HG03095 (cell line): ENCODE measurements at regions not wholly inside any gene's neighbourhood (a gene's known extent, or its start where the extent isn't known, plus 50 kb on each side); places are given as distances from the start of the nearest gene placed in this dataset.

Source experiments
- ATAC-seq: cut with Tn5 transposase; IDR thresholded peaks from one replicate; pipeline ENCODE4 v1.9.1; 2021; ENCODE audit warnings: moderate library complexity; ENCODE audit not compliant: unreplicated experiment

DNA sequence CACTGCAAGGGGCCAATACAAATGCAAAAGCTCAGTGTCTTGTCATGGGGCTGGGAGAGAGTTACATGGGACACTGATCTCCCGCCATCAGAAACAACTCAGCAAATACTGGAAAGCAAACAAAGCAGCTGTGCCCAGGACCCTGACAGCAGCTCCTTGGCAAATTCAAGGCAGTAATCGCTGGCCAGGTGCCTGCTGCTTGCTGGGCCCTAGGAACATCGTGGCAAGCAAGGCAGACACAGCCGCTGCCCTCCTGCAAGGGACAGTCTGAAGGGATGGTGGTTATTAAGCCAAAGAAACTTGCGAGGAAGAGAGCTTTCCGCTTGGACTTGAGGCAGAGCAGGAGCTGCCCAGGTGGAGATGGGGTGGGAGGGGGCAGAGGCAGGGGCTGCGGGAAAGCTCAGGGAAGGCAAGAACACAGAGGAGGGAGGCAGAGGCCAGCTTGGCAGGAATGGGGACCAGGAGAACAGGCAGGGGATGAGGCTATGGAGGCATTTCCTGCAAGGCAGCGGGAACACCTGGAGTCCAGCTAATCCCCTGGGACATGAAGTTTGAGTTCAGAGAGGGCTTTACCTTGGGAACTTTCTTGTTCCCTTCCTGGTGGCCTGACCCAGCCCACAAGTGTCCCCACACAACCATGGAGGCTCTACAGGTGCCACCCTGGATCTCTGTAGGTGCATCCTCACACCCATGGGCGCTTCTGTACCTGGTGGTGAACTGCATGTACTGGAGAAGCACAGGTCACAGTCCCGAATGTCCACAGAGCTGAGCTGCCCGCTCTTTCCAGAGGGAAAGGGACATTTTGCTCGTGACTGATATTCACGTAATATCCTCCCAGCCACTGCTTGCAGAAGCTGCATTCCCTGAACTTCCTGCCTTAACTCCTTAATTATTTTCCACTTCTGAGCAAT lies 78.7 kb upstream of the ATP2B2 start:
- no peak for ATAC-seq

GRCh38 chr3:10585945-10586344 lies 80.6 kb upstream of the ATP2B2 start:
- ATAC-seq = no peak

GRCh38 chr3:10594915-10595314 lies 89.5 kb upstream of the ATP2B2 start:
- no peak for ATAC-seq

- no peak for ATAC-seq
These were observed 91.5 kb upstream of the ATP2B2 start for GRCh38 chr3:10596746-10597448.

- no peak for ATAC-seq
These were observed 92.3 kb upstream of the ATP2B2 start for GRCh38 chr3:10597733-10598132.

GRCh38 chr3:10599017-10599416 lies 93.6 kb upstream of the ATP2B2 start:
- ATAC-seq = no peak

GRCh38 chr3:10599444-10599843 lies 94.1 kb upstream of the ATP2B2 start:
- no peak for ATAC-seq

GRCh38 chr3:10600296-10600714 lies 94.9 kb upstream of the ATP2B2 start:
- ATAC-seq = no peak

GRCh38 chr3:10600726-10601125 lies 95.3 kb upstream of the ATP2B2 start:
- no peak for ATAC-seq

GRCh38 chr3:10601151-10601856 lies 95.9 kb upstream of the ATP2B2 start:
- no peak for ATAC-seq

DNA sequence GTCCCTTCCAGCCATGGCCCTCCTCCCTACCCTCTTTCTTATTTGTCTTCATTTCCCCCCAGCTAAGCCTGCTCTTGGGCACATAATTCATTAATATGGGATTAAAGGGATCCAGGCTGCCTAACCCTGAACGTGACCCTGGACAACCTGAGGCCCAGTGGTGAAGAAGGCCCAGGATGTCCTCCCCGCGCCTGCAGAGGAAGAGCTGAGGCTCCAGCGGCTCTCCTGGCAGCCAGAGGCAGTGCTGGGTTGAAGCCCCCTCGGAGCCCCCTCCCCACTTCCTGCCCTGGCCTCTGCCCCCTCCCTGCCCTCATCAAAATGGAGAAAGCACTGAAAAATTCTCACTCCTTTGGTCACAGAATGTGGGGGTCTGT lies 96.5 kb upstream of the ATP2B2 start:
- ATAC-seq = no peak

GRCh38 chr3:10602271-10602670 lies 96.9 kb upstream of the ATP2B2 start:
- no peak for ATAC-seq

DNA sequence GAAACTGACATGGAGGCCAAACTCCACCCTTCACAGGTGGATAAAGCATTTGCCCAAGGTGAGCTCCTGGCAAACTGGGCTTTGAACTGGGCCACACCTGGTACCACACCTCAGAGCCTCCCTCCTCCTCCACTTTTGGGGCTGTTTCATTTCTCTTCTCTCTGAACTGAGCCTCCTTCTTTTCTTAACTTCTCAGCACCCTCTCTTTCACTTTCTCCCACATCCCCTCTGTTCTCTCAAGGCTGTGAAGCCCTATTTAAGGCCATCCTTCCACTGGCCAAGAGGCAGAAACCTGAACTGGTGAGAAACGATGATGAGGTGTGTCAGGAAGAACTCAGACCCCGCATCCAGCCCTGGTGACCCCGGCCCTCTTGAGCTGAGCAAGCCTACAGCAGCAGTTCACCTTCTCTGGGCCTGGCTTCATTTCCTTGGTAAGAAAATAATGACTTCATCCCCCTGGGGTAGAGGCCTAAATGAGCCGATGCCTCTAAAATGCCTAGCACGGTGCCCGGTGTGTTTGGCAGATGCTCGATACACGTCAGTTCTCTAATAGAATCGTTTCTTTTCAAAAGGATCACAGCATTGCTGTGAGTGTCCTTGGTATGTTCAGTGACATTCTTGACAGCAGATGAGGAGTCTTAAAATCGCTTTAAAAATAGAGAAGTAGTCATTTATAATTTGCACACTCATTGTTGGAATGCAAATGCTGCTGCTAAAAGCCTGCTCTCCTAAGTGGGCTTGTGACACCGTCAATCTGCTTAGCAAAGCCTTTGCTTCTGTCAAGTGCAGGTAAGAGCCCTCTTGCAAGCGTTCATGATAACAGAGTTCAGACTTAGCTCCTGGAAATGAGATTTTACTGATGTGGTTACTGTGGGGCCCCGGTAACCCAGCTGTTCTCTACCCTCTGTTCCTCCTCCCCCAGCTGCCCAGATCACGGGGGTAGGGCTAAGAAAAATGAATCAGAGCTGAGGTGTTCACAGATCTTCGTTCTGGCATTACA lies 97.7 kb upstream of the ATP2B2 start:
- peak; percentile 69 for ATAC-seq

DNA sequence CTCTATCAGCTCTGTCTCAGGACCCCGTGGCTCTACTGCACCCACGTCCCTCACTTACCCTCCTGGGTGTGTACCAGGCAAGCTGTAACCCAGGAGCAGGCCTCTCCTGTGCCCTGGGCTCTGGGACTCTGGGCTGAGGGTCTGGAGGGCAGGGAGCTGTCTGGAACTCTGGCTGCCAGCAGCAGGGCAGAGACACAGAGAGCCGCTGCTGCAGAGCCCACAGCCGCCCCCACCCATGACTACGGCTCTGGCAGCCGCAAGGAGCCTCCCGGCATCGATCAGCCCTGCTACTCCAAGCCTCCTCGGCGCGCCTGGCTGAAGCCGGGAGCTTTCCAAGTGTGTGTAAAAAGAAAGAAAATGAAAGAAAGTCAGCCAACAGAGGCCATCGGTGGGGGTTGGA lies 103.7 kb upstream of the ATP2B2 start:
- no peak for ATAC-seq

DNA sequence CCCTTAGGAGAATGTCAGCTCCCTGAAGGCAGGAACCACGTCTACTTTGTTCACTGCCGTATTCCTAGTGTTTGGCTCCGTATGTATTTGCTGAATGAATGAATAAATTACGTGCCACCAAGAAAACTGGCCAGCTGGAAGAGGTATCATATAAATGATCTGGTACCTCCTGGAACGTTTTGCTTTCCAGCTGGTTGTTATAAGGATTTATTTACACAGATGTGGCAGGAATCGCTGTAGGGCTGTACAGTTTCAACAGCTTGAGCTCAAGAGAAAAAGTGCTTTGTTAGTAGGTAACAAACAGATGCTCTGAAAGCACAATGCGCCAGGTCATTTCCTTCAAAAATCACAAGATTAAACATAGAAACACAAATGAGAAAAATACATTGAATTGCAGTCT lies 108.8 kb upstream of the ATP2B2 start:
- no peak for ATAC-seq

- no peak for ATAC-seq
These were observed 110.3 kb upstream of the ATP2B2 start for GRCh38 chr3:10615715-10616114.

- no peak for ATAC-seq
These were observed 110.9 kb upstream of the ATP2B2 start for GRCh38 chr3:10616321-10616720.

- no peak for ATAC-seq
These were observed 114.8 kb upstream of the ATP2B2 start for GRCh38 chr3:10619989-10620832.

GRCh38 chr3:10620833-10621082 lies 115.4 kb upstream of the ATP2B2 start:
- ATAC-seq = no peak
